Liver (tissue), 8 donors: ENCODE measurements at regions not wholly inside any gene's neighbourhood (a gene's known extent, or its start where the extent isn't known, plus 50 kb on each side); places are given as distances from the start of the nearest gene placed in this dataset.

Experiments used
- DNase-seq: peaks from one replicate; pipeline ENCODE4 v3.0.0-alpha.2; 2017; ENCODE audit warnings: low spot score
- H3K27ac ChIP-seq, 2 donors: one replicate each; pipeline ENCODE4 v1.7.0; 2013; ENCODE audit warnings: inconsistent platforms in 2 of 2, low read length in 2 of 2, control low read depth in 1 of 2, low read depth in 1 of 2, mild to moderate bottlenecking in 1 of 2
- H3K27me3 ChIP-seq, 4 donors: one replicate each; pipeline versions ENCODE4 v1.6.1 to v1.7.0; 2013; ENCODE audit warnings: low read length in 3 of 4, inconsistent platforms in 1 of 4, mild to moderate bottlenecking in 1 of 4, moderate library complexity in 1 of 4; ENCODE audit not compliant: control insufficient read depth in 4 of 4, insufficient read depth in 4 of 4
- H3K36me3 ChIP-seq, 4 donors: one replicate each; pipeline versions ENCODE4 v1.6.1 to v1.7.0; 2013; ENCODE audit warnings: low read length in 3 of 4, mild to moderate bottlenecking in 3 of 4, low read depth in 1 of 4, moderate library complexity in 1 of 4; ENCODE audit not compliant: control insufficient read depth in 4 of 4, insufficient read depth in 3 of 4
- H3K4me1 ChIP-seq, 4 donors: one replicate each; pipeline versions ENCODE4 v1.6.1 to v1.7.0; 2013; ENCODE audit warnings: low read length in 3 of 4, mild to moderate bottlenecking in 3 of 4, moderate library complexity in 1 of 4; ENCODE audit not compliant: control insufficient read depth in 4 of 4, insufficient read depth in 4 of 4
- H3K4me3 ChIP-seq, 3 donors: one replicate each; pipeline versions ENCODE4 v1.6.1 to v1.7.0; 2013; ENCODE audit warnings: low read length in 3 of 3, control low read depth in 1 of 3, low read depth in 1 of 3, mild to moderate bottlenecking in 1 of 3
- H3K9ac ChIP-seq, 2 donors: one replicate each; pipeline ENCODE4 v1.7.0; 2013; ENCODE audit warnings: low read length in 2 of 2, mild to moderate bottlenecking in 2 of 2, moderate library complexity in 2 of 2, control low read depth in 1 of 2, low read depth in 1 of 2
- H3K9me3 ChIP-seq, 4 donors: one replicate each; pipeline versions ENCODE4 v1.6.1 to v1.7.0; 2013; ENCODE audit warnings: low read length in 3 of 4; ENCODE audit not compliant: control insufficient read depth in 4 of 4
- ATF3 ChIP-seq: IDR thresholded peaks from 2 replicates; pipeline ENCODE4 v1.6.1; 2016; ENCODE audit warnings: antibody characterized with exemption
- CTCF ChIP-seq: fragments of 150-350 bp; IDR thresholded peaks from 2 replicates; pipeline ENCODE4 v1.5.1; 2017; ENCODE audit warnings: improper control_type of control experiment, low read depth, low read length; ENCODE audit not compliant: missing input control
- FOXA2 ChIP-seq: IDR thresholded peaks from 2 replicates; pipeline ENCODE4 v1.6.1; 2016; ENCODE audit warnings: antibody characterized with exemption
- GABPA ChIP-seq, 2 donors: IDR thresholded peaks in 1 of 2; conservative IDR thresholded peaks in 1 of 2; 2 replicates each; pipeline ENCODE4 v1.6.1; 2016; ENCODE audit warnings: antibody characterized with exemption in 2 of 2, mild to moderate bottlenecking in 1 of 2, moderate library complexity in 1 of 2
- HNF4A ChIP-seq, 2 donors: conservative IDR thresholded peaks; 2 replicates each; pipeline ENCODE4 v1.6.1; 2016; ENCODE audit warnings: antibody characterized with exemption in 2 of 2, mild to moderate bottlenecking in 2 of 2
- HNF4G ChIP-seq: IDR thresholded peaks from 2 replicates; pipeline ENCODE4 v1.6.1; 2016; ENCODE audit warnings: antibody characterized with exemption
- JUND ChIP-seq, 2 donors: IDR thresholded peaks; 2 replicates each; pipeline ENCODE4 v1.6.1; 2016; ENCODE audit warnings: antibody characterized with exemption in 2 of 2
- MAX ChIP-seq: IDR thresholded peaks from 2 replicates; pipeline ENCODE4 v1.6.1; 2016; ENCODE audit warnings: antibody characterized with exemption
- NR2F2 ChIP-seq: IDR thresholded peaks from 2 replicates; pipeline ENCODE4 v1.6.1; 2016; ENCODE audit warnings: antibody characterized with exemption
- RAD21 ChIP-seq, 2 donors: IDR thresholded peaks; 2 replicates each; pipeline ENCODE4 v1.6.1; 2016; ENCODE audit warnings: antibody characterized with exemption in 2 of 2, mild to moderate bottlenecking in 2 of 2
- RXRA ChIP-seq, 2 donors: IDR thresholded peaks; 2 replicates each; pipeline ENCODE4 v1.6.1; 2017 to 2018; ENCODE audit warnings: antibody characterized with exemption in 2 of 2, mild to moderate bottlenecking in 1 of 2
- SP1 ChIP-seq: IDR thresholded peaks from 2 replicates; pipeline ENCODE4 v1.6.1; 2018; ENCODE audit warnings: antibody characterized with exemption, mild to moderate bottlenecking
- TAF1 ChIP-seq: conservative IDR thresholded peaks from 2 replicates; pipeline ENCODE4 v1.6.1; 2016; ENCODE audit warnings: antibody characterized with exemption, mild to moderate bottlenecking
- YY1 ChIP-seq: IDR thresholded peaks from 2 replicates; pipeline ENCODE4 v1.6.1; 2016; ENCODE audit warnings: antibody characterized with exemption, mild to moderate bottlenecking
- ZBTB33 ChIP-seq: IDR thresholded peaks from 2 replicates; pipeline ENCODE4 v1.6.1; 2016; ENCODE audit warnings: antibody characterized with exemption
- WGBS: extraction: QIAGEN DNeasy Blood & Tissue Kit; methylation state at CpG from one replicate; pipeline ENCODE4 v1.1.7; 2013; 5-methylcytosine and 5-hydroxymethylcytosine counted together
- donor health status: healthy.
- donor health status: healthy.
- donor health status: healthy.
- donor health status: healthy.
- donor health status: healthy.

- TF ChIP-seq CTCF (no peak), YY1 (no peak), ZBTB33 (no peak)
Measured at GRCh38 chr13:111486801-111487200, 166.4 kb downstream of the TEX29 start (continued).

- 76% methylated on average over 13 of the region's 13 CpGs for WGBS
- H3K9ac ChIP-seq, result no peak overlapping the region
- no peak for DNase-seq
- H3K27ac ChIP-seq, result no peak overlapping the region
- TF ChIP-seq HNF4G, result no peak
- no peak for TF ChIP-seq MAX
- TF ChIP-seq SP1, result no peak
- no peak for TF ChIP-seq RAD21 (IDR thresholded peaks at IDR 0.05)
- TF ChIP-seq ATF3, result no peak
- no peak for TF ChIP-seq RXRA (IDR thresholded peaks at IDR 0.05)
- no peak for TF ChIP-seq YY1
- no peak for TF ChIP-seq CTCF
- no peak for TF ChIP-seq GABPA (IDR thresholded peaks at IDR 0.05 in 1 of 2, conservative IDR thresholded peaks at IDR 0.05 in 1 of 2)
- no peak for TF ChIP-seq JUND (IDR thresholded peaks at IDR 0.05)
- no peak for TF ChIP-seq ZBTB33
- TF ChIP-seq HNF4A (conservative IDR thresholded peaks at IDR 0.05), result no peak
- TF ChIP-seq TAF1, result no peak
- TF ChIP-seq FOXA2, result no peak
- no peak for TF ChIP-seq NR2F2
- H3K9me3 ChIP-seq, result peaks cover 7 to 16% (median 11%) of the 10 kb centered on the region in 4 donors
- no peaks in the 10 kb centered on the region for H3K36me3 ChIP-seq
- H3K4me1 ChIP-seq, result no peaks in the 10 kb centered on the region
- H3K27me3 ChIP-seq, result peaks cover 0 to 4% (median 0%) of the 10 kb centered on the region in 4 donors
- H3K4me3 ChIP-seq, result no peak overlapping the region
Measured at GRCh38 chr13:111488486-111489132, 168.2 kb downstream of the TEX29 start.
